T-cell (primary cell): ENCODE measurements at regions not wholly inside any gene's neighbourhood (a gene's known extent, or its start where the extent isn't known, plus 50 kb on each side); places are given as distances from the start of the nearest gene placed in this dataset.
A peak's percentile ranks its signal among the peaks of the same experiment; 100 is the strongest.

ENCODE experiments used
- ATAC-seq, 4 experiments: fragments of 200-7000 bp in 3 of 4; fragments of 150-1000 bp in 1 of 4; cut with Tn5 transposase; replicated peaks in 1 of 4; 1 replicate in 3 of 4; 2 replicates in 1 of 4; pipeline ENCODE4 v1.10.0; 2021; ENCODE audit warnings: moderate library complexity in 3 of 4, mild to moderate bottlenecking in 2 of 4, moderate number of reproducible peaks in 1 of 4
- CTCF ChIA-PET, 2 donors: fragments of 300-600 bp; sonication (Branson Sonifier 250); formaldehyde crosslinking; loops; one replicate each; lab custom pipeline; 2022; ENCODE audit warnings: antibody characterized with exemption in 2 of 2; lab: Charles Lee
- POLR2A ChIA-PET, 2 donors: fragments of 300-600 bp; sonication (Branson Sonifier 250); formaldehyde crosslinking; loops; one replicate each; lab custom pipeline; 2022; ENCODE audit warnings: antibody characterized with exemption in 2 of 2; lab: Charles Lee
- DNase-seq, 35 experiments: peaks; one replicate each; pipeline versions ENCODE4 v3.0.0 to v3.0.0-alpha.2; 2013 to 2023
- H3K27ac ChIP-seq: one replicate; pipeline ENCODE4 v1.5.1; 2013; ENCODE audit warnings: low read length
- H3K27me3 ChIP-seq, 2 experiments: replicated peaks in 1 of 2; 1 replicate in 1 of 2; 2 replicates in 1 of 2; pipeline versions ENCODE4 v1.6.1 to v1.7.0; 2013; ENCODE audit warnings: low read length in 1 of 2, mixed read lengths in 1 of 2; ENCODE audit not compliant: control insufficient read depth in 2 of 2, insufficient read depth in 2 of 2; ENCODE audit errors: extremely low read depth in 1 of 2
- H3K36me3 ChIP-seq, 2 donors: 1 replicate in 1 of 2; 2 replicates in 1 of 2; pipeline versions ENCODE4 v1.6.1 to v1.7.0; 2013; ENCODE audit warnings: low read length in 1 of 2; ENCODE audit not compliant: control insufficient read depth in 2 of 2, insufficient read depth in 1 of 2; ENCODE audit errors: extremely low read depth in 1 of 2
- H3K4me1 ChIP-seq, 2 experiments: 1 replicate in 1 of 2; 2 replicates in 1 of 2; pipeline versions ENCODE4 v1.6.1 to v1.7.0; 2013; ENCODE audit warnings: low read length in 2 of 2, mixed read lengths in 1 of 2; ENCODE audit not compliant: insufficient read depth in 2 of 2, control insufficient read depth in 1 of 2; ENCODE audit errors: extremely low read depth in 1 of 2
- H3K4me3 ChIP-seq, 2 donors: 1 replicate in 1 of 2; 2 replicates in 1 of 2; pipeline versions ENCODE4 v1.5.1 to v1.7.0; 2013; ENCODE audit warnings: mild to moderate bottlenecking in 2 of 2, low read length in 1 of 2, moderate library complexity in 1 of 2; ENCODE audit not compliant: control insufficient read depth in 1 of 2; ENCODE audit errors: extremely low read depth in 1 of 2
- H3K9me3 ChIP-seq: 2 replicates; pipeline ENCODE4 v1.7.0; 2013
- H3K27ac Mint-ChIP-seq, 2 donors: one replicate each; pipeline ENCODE4 v1.8.0; 2020 to 2021; ENCODE audit warnings: mild to moderate bottlenecking in 2 of 2, mixed read lengths in 2 of 2
- H3K27me3 Mint-ChIP-seq, 2 donors: one replicate each; pipeline ENCODE4 v1.8.0; 2021 to 2022; ENCODE audit warnings: mixed read lengths in 2 of 2
- H3K36me3 Mint-ChIP-seq: one replicate; pipeline ENCODE4 v1.8.0; 2021; ENCODE audit warnings: mixed read lengths
- H3K4me1 Mint-ChIP-seq, 3 donors: one replicate each; pipeline ENCODE4 v1.8.0; 2020 to 2022; ENCODE audit warnings: mixed read lengths in 3 of 3, mild to moderate bottlenecking in 1 of 3
- H3K4me3 Mint-ChIP-seq, 3 donors: one replicate each; pipeline ENCODE4 v1.8.0; 2020 to 2022; ENCODE audit warnings: mild to moderate bottlenecking in 3 of 3, mixed read lengths in 3 of 3, moderate library complexity in 3 of 3
- H3K9me3 Mint-ChIP-seq, 3 donors: one replicate each; pipeline ENCODE4 v1.8.0; 2020 to 2022; ENCODE audit warnings: mixed read lengths in 3 of 3
- WGBS: methylation state at CpG from one replicate; pipeline ENCODE4 v1.1.5; 2013; ENCODE audit warnings: missing lambda C conversion rate; ENCODE audit not compliant: insufficient coverage; 5-methylcytosine and 5-hydroxymethylcytosine counted together

- Mint-ChIP-seq H3K27ac (peak overlapping the region in 1 of 2 donors; percentile 32), H3K27me3 (no peaks in the 10 kb centered on the region), H3K36me3 (no peaks in the 10 kb centered on the region), H3K4me1 (peaks cover 0 to 13% (median 5%) of the 10 kb centered on the region in 3 donors), H3K4me3 (no peak overlapping the region), H3K9me3 (peaks cover 0 to 3% (median 3%) of the 10 kb centered on the region in 3 donors)
- no peaks in the 10 kb centered on the region for H3K4me1 ChIP-seq
- ChIA-PET POLR2A (no interaction called here), CTCF (no interaction called here)
- no CpG with 5 or more reads among the region's 3 CpGs for WGBS
- no peaks in the 10 kb centered on the region for H3K9me3 ChIP-seq
- peak in 1 of 4 experiments; percentile 9 for ATAC-seq
- no peak for DNase-seq
- H3K27me3 ChIP-seq = peaks cover 0 to 3% of the 10 kb centered on the region in 2 experiments
- no peaks in the 10 kb centered on the region for H3K36me3 ChIP-seq
- H3K27ac ChIP-seq = no peak overlapping the region
- H3K4me3 ChIP-seq = no peak overlapping the region
Observed at GRCh38 chr14:58829594-58829993, 191.8 kb downstream of the DACT1 start.

- Mint-ChIP-seq H3K4me1 (peaks cover 0 to 13% (median 5%) of the 10 kb centered on the region in 3 donors), H3K4me3 (no peak overlapping the region), H3K27me3 (no peaks in the 10 kb centered on the region), H3K27ac (no peak overlapping the region), H3K36me3 (no peaks in the 10 kb centered on the region), H3K9me3 (peaks cover 0 to 3% (median 3%) of the 10 kb centered on the region in 3 donors)
- 75% methylated on average over 2 of the region's 2 CpGs for WGBS
- Histone ChIP-seq H3K36me3 (no peaks in the 10 kb centered on the region), H3K4me3 (no peak overlapping the region), H3K9me3 (no peaks in the 10 kb centered on the region), H3K27ac (no peak overlapping the region), H3K27me3 (peaks cover 0 to 3% of the 10 kb centered on the region in 2 experiments), H3K4me1 (no peaks in the 10 kb centered on the region)
- ChIA-PET CTCF (no interaction called here), POLR2A (no interaction called here)
- DNase-seq (no peak), ATAC-seq (no peak)
Observed at GRCh38 chr14:58830121-58830520, 192.4 kb downstream of the DACT1 start.

- no peak overlapping the region for H3K4me3 ChIP-seq
- H3K36me3 Mint-ChIP-seq = no peaks in the 10 kb centered on the region
- WGBS = 55% methylated on average over 3 of the region's 3 CpGs
- ChIA-PET CTCF (no interaction called here), POLR2A (no interaction called here)
- no peak for ATAC-seq
- no peak overlapping the region for H3K27ac ChIP-seq
- peaks cover 0 to 3% of the 10 kb centered on the region in 2 experiments for H3K27me3 ChIP-seq
- no peak overlapping the region for H3K4me3 Mint-ChIP-seq
- no peaks in the 10 kb centered on the region for H3K4me1 ChIP-seq
- H3K9me3 ChIP-seq = no peaks in the 10 kb centered on the region
- peaks cover 0 to 13% (median 5%) of the 10 kb centered on the region in 3 donors for H3K4me1 Mint-ChIP-seq
- no peaks in the 10 kb centered on the region for H3K27me3 Mint-ChIP-seq
- H3K36me3 ChIP-seq = no peaks in the 10 kb centered on the region
- no peak overlapping the region for H3K27ac Mint-ChIP-seq
- peaks cover 0 to 3% (median 0%) of the 10 kb centered on the region in 3 donors for H3K9me3 Mint-ChIP-seq
- no peak for DNase-seq
Observed at GRCh38 chr14:58832095-58832521, 194.3 kb downstream of the DACT1 start.

- CTCF ChIA-PET = no interaction called here
- H3K36me3 Mint-ChIP-seq = no peaks in the 10 kb centered on the region
- no peak overlapping the region for H3K4me3 Mint-ChIP-seq
- H3K27ac ChIP-seq = no peak overlapping the region
- DNase-seq (no peak), ATAC-seq (no peak)
- H3K27me3 Mint-ChIP-seq = no peaks in the 10 kb centered on the region
- no peaks in the 10 kb centered on the region for H3K4me1 ChIP-seq
- no peaks in the 10 kb centered on the region for H3K36me3 ChIP-seq
- POLR2A ChIA-PET = no interaction called here
- H3K9me3 Mint-ChIP-seq = no peaks in the 10 kb centered on the region
- no peak overlapping the region for H3K4me3 ChIP-seq
- no peak overlapping the region for H3K27ac Mint-ChIP-seq
- no peaks in the 10 kb centered on the region for H3K9me3 ChIP-seq
- H3K27me3 ChIP-seq = peaks cover 0 to 4% of the 10 kb centered on the region in 2 experiments
- 96% methylated on average over 30 of the region's 33 CpGs for WGBS
- peaks cover 0 to 13% (median 5%) of the 10 kb centered on the region in 3 donors for H3K4me1 Mint-ChIP-seq
Observed at GRCh38 chr14:58833634-58834378, 196.0 kb downstream of the DACT1 start.

- ChIA-PET POLR2A (no interaction called here), CTCF (no interaction called here)
- H3K27me3 Mint-ChIP-seq = peaks cover 0 to 3% of the 10 kb centered on the region in 2 donors
- no peaks in the 10 kb centered on the region for H3K9me3 Mint-ChIP-seq
- Histone ChIP-seq H3K9me3 (no peaks in the 10 kb centered on the region), H3K36me3 (no peaks in the 10 kb centered on the region), H3K27me3 (peaks cover 0 to 4% of the 10 kb centered on the region in 2 experiments), H3K27ac (no peak overlapping the region), H3K4me1 (no peaks in the 10 kb centered on the region), H3K4me3 (no peak overlapping the region)
- no peak for DNase-seq
- no CpG with 5 or more reads among the region's 1 CpG for WGBS
- no peaks in the 10 kb centered on the region for H3K4me1 Mint-ChIP-seq
- no peak for ATAC-seq
- H3K27ac Mint-ChIP-seq = no peak overlapping the region
- H3K4me3 Mint-ChIP-seq = no peak overlapping the region
- H3K36me3 Mint-ChIP-seq = no peaks in the 10 kb centered on the region
Observed at GRCh38 chr14:58836303-58836974, 198.7 kb downstream of the DACT1 start.

- Histone ChIP-seq H3K36me3 (no peaks in the 10 kb centered on the region), H3K9me3 (no peaks in the 10 kb centered on the region), H3K4me1 (no peaks in the 10 kb centered on the region), H3K4me3 (no peak overlapping the region), H3K27ac (no peak overlapping the region), H3K27me3 (peaks cover 0 to 4% of the 10 kb centered on the region in 2 experiments)
- no peaks in the 10 kb centered on the region for H3K9me3 Mint-ChIP-seq
- no peak overlapping the region for H3K4me3 Mint-ChIP-seq
- WGBS = 43% methylated on average over 1 of the region's 5 CpGs
- H3K4me1 Mint-ChIP-seq = no peaks in the 10 kb centered on the region
- H3K27ac Mint-ChIP-seq = no peak overlapping the region
- H3K27me3 Mint-ChIP-seq = peaks cover 0 to 3% of the 10 kb centered on the region in 2 donors
- ATAC-seq (no peak), DNase-seq (no peak)
- ChIA-PET POLR2A (no interaction called here), CTCF (no interaction called here)
- no peaks in the 10 kb centered on the region for H3K36me3 Mint-ChIP-seq
Observed at GRCh38 chr14:58839233-58839632, 201.5 kb downstream of the DACT1 start.
